GM19328 (cell line): ENCODE measurements at regions not wholly inside any gene's neighbourhood (a gene's known extent, or its start where the extent isn't known, plus 50 kb on each side); places are given as distances from the start of the nearest gene placed in this dataset.
"Not testable (repeated sequence)": the region's sequence is repeated elsewhere in the genome, so short reads cannot be mapped to it uniquely, and the experiment has no call there.

ENCODE experiments used
- ATAC-seq: cut with Tn5 transposase; IDR thresholded peaks from one replicate; pipeline ENCODE4 v1.9.1; 2021; ENCODE audit warnings: mild to moderate bottlenecking, moderate library complexity; ENCODE audit not compliant: unreplicated experiment

DNA sequence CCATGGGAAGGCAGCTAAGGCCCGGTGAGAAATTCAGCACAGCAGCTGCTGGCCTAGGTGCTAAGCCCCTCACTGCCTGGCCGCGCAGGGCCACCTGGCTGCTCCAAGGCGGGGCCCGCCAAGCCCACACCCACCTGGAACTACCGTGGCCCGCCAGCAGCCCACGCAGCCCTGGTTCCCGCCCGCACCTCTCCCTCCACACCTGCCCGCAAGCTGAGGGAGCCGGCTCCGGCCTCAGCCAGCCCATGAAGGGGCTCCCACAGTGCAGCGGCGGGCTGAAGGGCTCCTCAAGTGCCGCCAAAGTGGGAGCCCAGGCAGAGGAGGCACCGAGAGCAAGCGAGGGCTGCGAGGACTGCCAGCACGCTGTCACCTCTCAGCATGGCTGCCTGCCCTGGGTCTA lies 146.9 kb upstream of the APOOL start:
- not testable (repeated sequence) for ATAC-seq

DNA sequence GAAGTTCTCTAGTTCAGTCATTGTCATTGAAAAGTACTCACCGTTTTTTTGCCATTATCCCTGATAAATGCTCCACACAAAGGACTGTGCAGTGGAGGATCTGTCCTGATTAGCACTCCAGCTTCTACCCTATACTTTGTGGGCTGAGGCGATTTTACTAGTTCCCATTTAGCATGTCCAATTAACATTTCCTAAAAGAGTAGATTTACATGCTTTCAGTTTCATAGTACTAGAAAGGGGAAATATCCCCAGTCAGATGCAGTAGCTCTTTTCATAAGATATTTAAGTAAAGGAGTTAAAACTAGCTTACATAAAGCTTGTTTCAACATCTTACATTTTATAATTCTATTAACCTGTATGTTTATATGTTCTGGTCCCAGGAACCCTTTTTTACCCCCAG lies 144.9 kb upstream of the APOOL start:
- not testable (repeated sequence) for ATAC-seq

DNA sequence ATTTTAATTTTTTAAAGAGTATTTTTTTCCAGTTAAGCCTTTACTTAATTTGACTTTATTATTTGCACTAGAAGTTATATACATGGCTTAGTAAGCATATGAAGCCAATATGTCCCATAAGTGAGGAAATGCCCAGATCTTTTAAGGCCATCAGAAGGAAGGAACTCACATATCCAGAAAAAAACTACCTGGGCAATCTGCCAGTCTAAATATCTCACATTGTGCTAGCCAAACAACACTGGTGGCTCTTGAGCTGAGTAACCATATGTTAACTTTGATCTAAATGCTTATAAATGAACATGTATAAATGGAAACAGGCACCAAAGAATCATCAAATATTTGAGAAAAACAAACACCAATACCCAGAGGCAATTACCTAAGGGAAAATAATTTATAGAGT lies 138.6 kb upstream of the APOOL start:
- ATAC-seq: no peak

DNA sequence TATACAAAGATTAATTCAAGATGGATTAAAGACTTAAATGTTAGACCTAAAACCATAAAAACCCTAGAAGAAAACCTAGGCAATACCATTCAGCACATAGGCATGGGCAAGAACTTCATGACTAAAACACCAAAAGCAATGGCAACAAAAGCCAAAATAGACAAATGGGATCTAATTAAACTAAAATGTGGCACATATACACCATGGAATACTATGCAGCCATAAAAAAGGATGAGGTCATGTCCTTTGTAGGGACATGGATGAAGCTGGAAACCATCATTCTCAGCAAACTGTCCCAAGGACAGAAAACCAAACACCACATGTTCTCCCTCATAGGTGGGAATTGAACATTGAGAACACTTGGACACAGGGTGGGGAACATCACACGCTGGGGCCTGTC lies 133.4 kb upstream of the APOOL start:
- ATAC-seq: not testable (repeated sequence)

DNA sequence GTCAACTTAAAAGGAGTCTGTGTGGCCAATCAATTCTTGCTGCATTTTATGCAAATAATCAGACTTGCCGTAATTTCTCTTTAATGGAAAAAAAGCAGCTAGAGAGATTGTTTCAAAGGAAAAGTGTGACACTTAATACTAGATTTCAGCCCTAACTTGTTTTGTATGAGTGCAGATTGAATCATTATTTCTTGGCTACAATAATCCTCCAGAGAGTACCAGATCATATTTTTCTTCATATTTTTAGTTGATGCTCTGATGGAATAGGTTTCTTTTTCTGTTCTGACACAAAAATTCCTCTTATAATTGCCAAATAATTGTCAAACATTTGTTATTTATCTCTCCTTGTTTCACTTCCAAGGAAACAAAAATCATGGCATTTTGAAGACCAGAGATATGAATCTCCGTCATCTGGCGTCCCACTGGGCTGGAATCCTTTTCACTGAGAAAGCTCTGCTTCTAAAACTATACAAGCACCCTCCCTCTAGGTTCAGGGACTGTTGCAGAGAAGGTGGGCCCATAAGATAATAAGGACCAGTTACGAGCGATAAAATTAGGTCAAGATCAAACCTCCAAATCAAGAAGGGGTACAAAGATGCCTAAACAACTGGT lies 131.4 kb upstream of the APOOL start:
- not testable (repeated sequence) for ATAC-seq

DNA sequence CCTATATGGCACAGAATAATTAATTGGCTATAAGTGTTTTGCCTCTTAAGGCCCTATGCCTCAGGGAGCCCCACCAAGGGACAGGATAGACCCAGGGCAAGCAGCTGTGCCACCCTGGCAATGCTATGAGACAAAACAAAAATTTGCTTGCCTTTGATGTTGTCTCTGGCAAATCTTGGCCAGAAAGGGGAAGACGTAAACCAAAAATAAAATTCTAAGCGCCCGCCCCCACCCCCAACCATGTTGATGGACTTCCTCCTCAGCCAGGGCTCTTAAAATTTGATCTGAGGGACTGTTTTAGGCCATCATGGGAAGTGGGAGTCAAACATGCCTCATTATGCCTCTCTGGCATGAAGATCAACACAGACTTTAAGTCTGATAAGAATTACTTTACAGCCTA lies 130.5 kb upstream of the APOOL start:
- ATAC-seq: no peak

DNA sequence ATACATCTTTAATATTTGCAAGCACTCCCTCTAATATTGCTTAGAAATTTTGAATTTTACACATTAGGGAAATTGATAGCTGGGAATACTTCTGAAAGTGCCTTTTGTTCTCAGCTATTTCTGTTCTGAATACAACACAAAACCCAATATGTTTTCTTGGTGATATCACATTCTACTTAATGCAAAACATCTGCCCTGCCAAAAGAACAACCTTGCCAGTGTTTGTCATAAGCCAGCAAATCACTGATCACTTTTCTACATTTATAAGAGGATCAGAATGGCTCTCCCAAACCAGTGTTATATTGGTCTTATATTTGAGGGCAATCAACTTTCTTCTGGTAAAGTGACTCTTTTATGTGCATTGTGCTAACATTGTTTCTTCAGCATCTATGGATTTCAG lies 126.8 kb upstream of the APOOL start:
- no peak for ATAC-seq

DNA sequence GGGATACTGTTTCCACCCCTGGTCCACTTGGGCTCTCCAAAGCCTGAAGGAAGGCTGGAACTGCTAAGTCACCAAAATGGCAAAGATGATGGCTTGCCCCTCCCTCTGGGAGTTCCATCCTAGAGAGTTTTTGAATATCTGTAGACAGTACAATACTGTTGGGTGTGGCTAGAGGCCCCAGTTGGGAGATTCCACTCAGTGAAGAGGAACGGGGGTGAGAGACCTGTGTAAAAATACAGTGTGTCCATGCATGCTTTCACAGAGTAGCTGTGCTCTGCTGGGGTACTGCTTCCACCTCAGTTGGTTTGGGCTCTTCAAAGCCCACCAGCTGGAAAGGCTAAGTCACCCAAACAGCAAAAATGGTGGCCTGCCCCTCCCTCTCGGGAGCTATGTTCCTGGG lies 109.8 kb upstream of the APOOL start:
- no peak for ATAC-seq

DNA sequence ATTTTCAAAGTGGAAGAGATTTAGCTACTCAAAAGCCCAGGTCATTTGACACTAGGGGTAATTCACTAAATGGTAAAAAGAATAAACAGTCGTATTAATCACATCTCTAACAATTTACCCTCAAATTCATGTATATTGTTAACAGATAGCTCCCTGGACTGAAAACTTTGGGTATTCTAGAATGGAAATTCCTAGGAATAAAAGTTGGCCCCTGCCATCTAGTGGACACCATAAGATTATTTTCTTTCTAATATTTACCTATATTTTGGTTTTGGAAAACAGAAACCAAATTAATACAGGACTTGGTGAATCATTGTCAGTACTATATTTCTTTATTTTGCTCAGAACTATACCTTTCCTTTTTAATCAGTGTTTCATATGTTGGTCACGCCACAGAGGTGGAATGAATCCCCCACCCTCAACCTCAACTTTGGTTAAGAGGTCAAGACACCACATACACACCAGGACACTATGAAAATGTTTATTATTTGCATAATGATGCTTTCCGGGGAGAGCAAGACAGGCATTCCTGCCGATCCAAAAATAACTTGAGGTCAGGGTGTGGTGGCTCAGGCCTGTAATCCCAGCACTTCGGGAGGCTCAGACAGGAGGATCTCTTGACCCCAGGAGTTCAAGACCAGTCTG lies 96.2 kb upstream of the APOOL start:
- ATAC-seq: no peak

DNA sequence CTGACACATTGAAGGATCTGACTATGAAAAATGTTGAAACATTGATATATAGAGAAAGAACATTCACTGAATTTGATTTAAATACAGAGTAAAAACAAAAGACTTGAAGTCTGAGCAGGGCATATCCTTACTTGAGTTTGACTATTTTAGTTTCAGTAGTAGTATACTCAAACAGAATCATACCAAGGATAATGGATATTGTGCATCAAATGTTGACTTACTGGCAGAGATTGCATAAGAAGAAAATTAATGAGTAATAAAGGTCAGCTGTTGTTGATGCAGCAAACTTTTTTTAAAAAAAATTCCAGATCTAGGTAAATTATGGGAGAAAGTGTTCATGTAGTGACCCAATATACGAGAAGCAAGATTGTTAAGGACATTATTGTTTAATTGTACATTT lies 94.5 kb upstream of the APOOL start:
- ATAC-seq: no peak

DNA sequence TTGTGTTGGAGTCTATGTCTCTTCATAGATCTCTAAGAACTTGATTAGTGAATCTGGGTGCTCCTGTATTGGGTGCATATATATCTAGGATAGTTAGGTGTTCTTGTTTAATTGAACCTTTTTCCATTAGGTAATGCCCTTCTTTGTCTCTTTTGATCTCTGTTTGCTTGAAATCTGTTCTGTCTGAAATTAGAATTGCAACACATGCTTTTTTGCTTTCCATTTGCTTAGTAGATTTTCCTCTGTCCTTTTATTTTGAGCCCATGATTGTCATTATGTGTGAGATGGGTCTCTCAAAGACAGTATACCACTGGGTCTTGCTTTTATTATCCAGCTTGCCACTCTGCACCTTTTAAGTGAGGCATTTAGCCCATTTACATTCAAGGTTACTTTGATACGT lies 79.1 kb upstream of the APOOL start:
- ATAC-seq: no peak

DNA sequence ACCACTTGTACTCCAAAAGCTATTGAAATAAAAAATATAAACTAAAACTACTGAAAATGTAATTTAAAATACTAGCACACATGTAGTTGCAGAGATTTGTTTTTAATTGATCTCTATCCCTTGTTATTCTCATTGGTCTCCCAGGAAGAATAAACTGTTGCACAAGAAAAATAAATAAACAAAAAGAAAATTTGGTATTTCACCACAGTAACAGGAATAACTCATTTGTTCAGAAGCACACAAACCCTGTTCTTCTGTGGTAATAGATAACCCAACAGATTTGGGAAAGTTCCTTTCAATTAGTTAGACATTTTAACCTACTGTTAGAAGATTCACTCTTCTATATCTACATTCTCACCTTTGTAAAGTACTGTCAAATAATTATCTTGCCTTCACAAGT lies 70.9 kb upstream of the APOOL start:
- no peak for ATAC-seq

DNA sequence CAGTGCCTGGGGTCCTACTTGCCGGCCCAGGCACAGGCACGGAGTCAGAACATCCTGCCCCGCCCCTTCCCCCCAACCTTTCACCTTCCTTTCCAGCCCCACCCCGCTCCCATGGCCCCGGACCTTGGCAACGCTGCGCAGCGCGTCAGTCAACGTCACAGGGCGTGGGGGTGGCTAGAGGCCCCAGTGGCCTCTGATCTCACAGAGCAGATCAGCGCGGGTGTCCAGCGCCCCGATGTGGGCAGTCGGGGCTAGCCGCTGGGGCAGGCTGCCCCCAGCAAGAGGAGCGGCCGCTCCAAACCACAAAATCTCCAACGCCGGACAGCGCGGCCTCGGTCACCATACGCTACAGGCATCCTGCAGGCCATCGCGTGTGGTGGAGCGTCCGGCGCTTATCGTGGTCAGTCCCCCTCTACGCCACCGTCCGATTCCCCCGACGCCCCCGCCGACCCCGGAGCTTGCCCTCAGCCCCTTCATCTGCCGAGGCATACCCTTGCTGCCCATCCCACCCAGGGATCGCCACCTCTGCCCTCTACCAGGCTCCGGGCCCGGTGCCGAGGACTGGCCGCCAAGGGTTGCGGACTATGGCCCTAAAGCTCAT lies 69.6 kb upstream of the APOOL start:
- ATAC-seq: no peak
